Left lung (tissue), 4 donors: ENCODE measurements at regions not wholly inside any gene's neighbourhood (a gene's known extent, or its start where the extent isn't known, plus 50 kb on each side); places are given as distances from the start of the nearest gene placed in this dataset.

Experiments used
- ATAC-seq: fragments of 200-7000 bp; cut with Tn5 transposase; one replicate; pipeline ENCODE4 v1.9.1; 2020; ENCODE audit warnings: moderate library complexity
- DNase-seq, 4 donors: peaks; one replicate each; pipeline ENCODE4 v3.0.0-alpha.2; 2013 to 2020
- H3K27ac ChIP-seq, 2 donors: fragments of 200-600 bp; sonication (generic) in 1 of 2; one replicate each; pipeline versions ENCODE4 v1.5.0 to v1.8.0; 2020 to 2021
- H3K27me3 ChIP-seq, 2 donors: fragments of 200-600 bp; sonication (generic) in 1 of 2; one replicate each; pipeline versions ENCODE4 v1.5.0 to v1.8.0; 2020 to 2021
- H3K36me3 ChIP-seq, 2 donors: fragments of 200-600 bp; sonication (generic) in 1 of 2; one replicate each; pipeline versions ENCODE4 v1.5.0 to v1.8.0; 2020 to 2021
- H3K4me1 ChIP-seq, 2 donors: fragments of 200-600 bp; one replicate each; pipeline ENCODE4 v1.8.0; 2021
- H3K4me3 ChIP-seq, 2 donors: fragments of 200-600 bp; sonication (generic) in 1 of 2; one replicate each; pipeline versions ENCODE4 v1.5.0 to v1.8.0; 2020 to 2021; ENCODE audit warnings: mild to moderate bottlenecking in 1 of 2
- H3K9me3 ChIP-seq, 2 donors: fragments of 200-600 bp; sonication (generic) in 1 of 2; one replicate each; pipeline versions ENCODE4 v1.5.0 to v1.8.0; 2020 to 2021
- CTCF ChIP-seq, 2 donors: fragments of 200-600 bp; sonication (generic) in 1 of 2; IDR thresholded peaks; one replicate each; pipeline versions ENCODE4 v1.5.0 to v1.8.0; 2021; ENCODE audit warnings: antibody characterized with exemption in 2 of 2
- intact Hi-C, 2 donors: fragments of 100-400 bp; cut with DNase I; formaldehyde crosslinking; loops; one replicate each; pipeline versions ENCODE4 v1.11.2 to v1.14.2; 2022
- donor health status: DM: no; HTN: yes; CAD: no.
- donor health status: DM: no; HTN: no; CAD: no.

- Histone ChIP-seq H3K4me1 (no peaks in the 10 kb centered on the region), H3K9me3 (no peaks in the 10 kb centered on the region), H3K4me3 (no peak overlapping the region), H3K27ac (no peak overlapping the region), H3K27me3 (no peaks in the 10 kb centered on the region), H3K36me3 (no peaks in the 10 kb centered on the region)
- intact Hi-C loops, result no loop called here
- no peak for TF ChIP-seq CTCF (IDR thresholded peaks at IDR 0.05)
- ATAC-seq (no peak), DNase-seq (no peak)
Observed at GRCh38 chr2:155215037-155215707, 516.7 kb downstream of the KCNJ3 start.

GRCh38 chr2:155209696-155210450, 511.4 kb downstream of the KCNJ3 start:
- ATAC-seq (no peak), DNase-seq (no peak)
- H3K36me3 ChIP-seq, result no peaks in the 10 kb centered on the region
- no peak for TF ChIP-seq CTCF (IDR thresholded peaks at IDR 0.05)
- H3K4me3 ChIP-seq, result no peak overlapping the region
- no peaks in the 10 kb centered on the region for H3K4me1 ChIP-seq
- intact Hi-C loops, result no loop called here
- no peaks in the 10 kb centered on the region for H3K9me3 ChIP-seq
- no peak overlapping the region for H3K27ac ChIP-seq
- H3K27me3 ChIP-seq, result no peaks in the 10 kb centered on the region

- H3K4me1 ChIP-seq, result no peaks in the 10 kb centered on the region
- no peaks in the 10 kb centered on the region for H3K36me3 ChIP-seq
- no peak for ATAC-seq
- intact Hi-C loops, result no loop called here
- H3K27me3 ChIP-seq, result no peaks in the 10 kb centered on the region
- DNase-seq, result no peak
- no peak overlapping the region for H3K27ac ChIP-seq
- no peak overlapping the region for H3K4me3 ChIP-seq
- H3K9me3 ChIP-seq, result no peaks in the 10 kb centered on the region
- no peak for TF ChIP-seq CTCF (IDR thresholded peaks at IDR 0.05)
Observed at GRCh38 chr2:155203178-155203577, 504.7 kb downstream of the KCNJ3 start.

DNA sequence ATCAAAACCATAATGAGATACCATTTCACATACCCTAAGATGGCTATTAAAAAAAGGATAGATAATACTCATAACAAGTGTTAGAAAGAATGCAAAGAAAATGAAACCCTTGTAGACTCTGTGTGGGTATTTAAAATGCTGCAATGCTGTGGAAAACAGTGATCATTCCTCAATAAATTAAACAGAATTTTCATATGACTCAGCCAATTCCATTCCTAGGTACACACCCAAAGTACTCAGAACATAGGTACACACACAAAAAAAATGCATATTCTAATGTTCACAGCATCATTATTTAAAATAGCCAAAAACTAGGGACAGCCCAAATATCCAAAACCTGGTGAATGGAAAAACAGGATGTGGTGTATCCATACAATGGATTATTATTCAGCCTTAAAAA, 502.3 kb downstream of the KCNJ3 start:
- Histone ChIP-seq H3K4me1 (no peaks in the 10 kb centered on the region), H3K27me3 (no peaks in the 10 kb centered on the region), H3K36me3 (no peaks in the 10 kb centered on the region), H3K27ac (no peak overlapping the region), H3K9me3 (no peaks in the 10 kb centered on the region), H3K4me3 (no peak overlapping the region)
- TF ChIP-seq CTCF (IDR thresholded peaks at IDR 0.05), result no peak
- ATAC-seq, result no peak
- DNase-seq, result no peak
- intact Hi-C loops, result no loop called here

DNA sequence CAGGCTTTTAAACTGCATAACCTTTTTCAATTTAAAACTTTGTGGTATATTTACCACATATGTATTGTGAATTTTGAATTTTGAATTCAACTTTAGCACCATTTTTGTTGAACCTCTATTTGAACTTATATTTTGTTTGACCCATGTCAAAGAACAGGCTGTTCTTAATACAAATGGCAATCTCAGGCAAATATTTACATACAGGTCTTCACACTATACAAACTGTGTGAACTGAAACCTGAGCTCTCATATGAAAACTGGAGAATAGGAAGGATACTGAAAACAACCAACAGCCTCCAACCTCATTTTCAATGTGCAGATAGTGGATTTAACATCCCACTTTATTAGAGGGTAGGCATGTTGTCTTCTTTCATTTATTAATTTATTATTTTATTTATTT, 491.8 kb downstream of the KCNJ3 start:
- no peaks in the 10 kb centered on the region for H3K4me1 ChIP-seq
- DNase-seq (no peak), ATAC-seq (no peak)
- H3K27ac ChIP-seq, result no peak overlapping the region
- TF ChIP-seq CTCF (IDR thresholded peaks at IDR 0.05), result no peak
- no peaks in the 10 kb centered on the region for H3K27me3 ChIP-seq
- no peak overlapping the region for H3K4me3 ChIP-seq
- intact Hi-C loops, result no loop called here
- no peaks in the 10 kb centered on the region for H3K9me3 ChIP-seq
- H3K36me3 ChIP-seq, result no peaks in the 10 kb centered on the region
